ENCODE measurements at regions not wholly inside any gene's neighbourhood (a gene's known extent, or its start where the extent isn't known, plus 50 kb on each side); places are given as distances from the start of the nearest gene placed in this dataset.
"Not testable (repeated sequence)": the region's sequence is repeated elsewhere in the genome, so short reads cannot be mapped to it uniquely, and the experiment has no call there.

- Mint-ChIP-seq H3K27me3 (no peaks in the 10 kb centered on the region), H3K27ac (no peak overlapping the region), H3K4me1 (ENCODE audit: low read depth) (peaks cover 3% of the 10 kb centered on the region), H3K4me3 (no peak overlapping the region), H3K36me3 (ENCODE audit: low read depth) (no peaks in the 10 kb centered on the region), H3K9me3 (no peaks in the 10 kb centered on the region)
- DNase-seq (no peak), ATAC-seq (no peak)
- CTCF ChIA-PET = no interaction called here
- TF ChIP-seq CTCF (IDR thresholded peaks at IDR 0.05) = no peak
- POLR2A ChIA-PET = no interaction called here
- intact Hi-C loops (cut with micrococcal nuclease) = no loop called here
Measured at GRCh38 chr14:105909046-105909827, 382.9 kb downstream of the TMEM121 start.

- H3K4me3 Mint-ChIP-seq; H3K9me3 Mint-ChIP-seq; H3K4me1 Mint-ChIP-seq (ENCODE audit: low read depth); H3K27ac Mint-ChIP-seq; ATAC-seq; CTCF ChIA-PET; intact Hi-C loops (cut with micrococcal nuclease); DNase-seq; H3K27me3 Mint-ChIP-seq; POLR2A ChIA-PET; H3K36me3 Mint-ChIP-seq (ENCODE audit: low read depth): not testable (repeated sequence)
Measured at GRCh38 chr14:105909828-105910120, 383.4 kb downstream of the TMEM121 start.

- ChIA-PET POLR2A (no interaction called here), CTCF (no interaction called here)
- H3K27ac Mint-ChIP-seq = no peak overlapping the region
- no peak overlapping the region for H3K4me3 Mint-ChIP-seq
- ATAC-seq (no peak), DNase-seq (no peak)
- no peaks in the 10 kb centered on the region for H3K27me3 Mint-ChIP-seq
- H3K36me3 Mint-ChIP-seq (ENCODE audit: low read depth) = no peaks in the 10 kb centered on the region
- intact Hi-C loops (cut with micrococcal nuclease) = no loop called here
- peaks cover 3% of the 10 kb centered on the region for H3K4me1 Mint-ChIP-seq (ENCODE audit: low read depth)
- no peaks in the 10 kb centered on the region for H3K9me3 Mint-ChIP-seq
- no peak for TF ChIP-seq CTCF (IDR thresholded peaks at IDR 0.05)
Measured at GRCh38 chr14:105910426-105910825, 384.0 kb downstream of the TMEM121 start.

GRCh38 chr14:105911006-105911847 lies 384.8 kb downstream of the TMEM121 start:
- intact Hi-C loops (cut with micrococcal nuclease) = no loop called here
- ChIA-PET CTCF (no interaction called here), POLR2A (no interaction called here)
- no peak overlapping the region for H3K4me3 Mint-ChIP-seq
- ATAC-seq (no peak), DNase-seq (no peak)
- no peak for TF ChIP-seq CTCF (IDR thresholded peaks at IDR 0.05)
- H3K27me3 Mint-ChIP-seq = no peaks in the 10 kb centered on the region
- peaks cover 3% of the 10 kb centered on the region for H3K4me1 Mint-ChIP-seq (ENCODE audit: low read depth)
- H3K36me3 Mint-ChIP-seq (ENCODE audit: low read depth) = no peaks in the 10 kb centered on the region
- H3K9me3 Mint-ChIP-seq = no peaks in the 10 kb centered on the region
- H3K27ac Mint-ChIP-seq = no peak overlapping the region

- intact Hi-C loops (cut with micrococcal nuclease); H3K27ac Mint-ChIP-seq; H3K27me3 Mint-ChIP-seq; H3K9me3 Mint-ChIP-seq; H3K36me3 Mint-ChIP-seq (ENCODE audit: low read depth); CTCF ChIA-PET; POLR2A ChIA-PET; DNase-seq; H3K4me1 Mint-ChIP-seq (ENCODE audit: low read depth); ATAC-seq; H3K4me3 Mint-ChIP-seq: not testable (repeated sequence)
Measured at GRCh38 chr14:105911848-105912292, 385.5 kb downstream of the TMEM121 start.

GRCh38 chr14:105912641-105913180 lies 386.3 kb downstream of the TMEM121 start:
- H3K27ac Mint-ChIP-seq = no peak overlapping the region
- intact Hi-C loops (cut with micrococcal nuclease) = no loop called here

More at GRCh38 chr14:105912641-105913180, 386.3 kb downstream of the TMEM121 start:
- DNase-seq (no peak), ATAC-seq (no peak)
- CTCF ChIA-PET = no interaction called here
- Mint-ChIP-seq H3K4me3 (no peak overlapping the region), H3K9me3 (no peaks in the 10 kb centered on the region), H3K36me3 (ENCODE audit: low read depth) (no peaks in the 10 kb centered on the region), H3K4me1 (ENCODE audit: low read depth) (peaks cover 3% of the 10 kb centered on the region), H3K27me3 (peaks cover 4% of the 10 kb centered on the region)
- POLR2A ChIA-PET = no interaction called here
- no peak for TF ChIP-seq CTCF (IDR thresholded peaks at IDR 0.05)
